ENCODE measurements at regions not wholly inside any gene's neighbourhood (a gene's known extent, or its start where the extent isn't known, plus 50 kb on each side); places are given as distances from the start of the nearest gene placed in this dataset.

- ATAC-seq = no peak
- Mint-ChIP-seq H3K27ac (no peak overlapping the region), H3K4me1 (ENCODE audit: low read depth in 2 of 2) (no peaks in the 10 kb centered on the region)
These were observed 156.7 kb downstream of the DCAF12L1 start for GRCh38 chrX:126395909-126396308.

GRCh38 chrX:126394681-126395080 is 157.9 kb downstream of the DCAF12L1 start:
- H3K27ac Mint-ChIP-seq = no peak overlapping the region
- DNase-seq (ENCODE audit: low spot score) (no peak), ATAC-seq (no peak)
- no peaks in the 10 kb centered on the region for H3K9me3 Mint-ChIP-seq
- H3K4me1 Mint-ChIP-seq (ENCODE audit: low read depth in 2 of 2) = no peaks in the 10 kb centered on the region
- no peak overlapping the region for H3K4me3 Mint-ChIP-seq
- no peaks in the 10 kb centered on the region for H3K27me3 Mint-ChIP-seq
- no peaks in the 10 kb centered on the region for H3K36me3 Mint-ChIP-seq

More at GRCh38 chrX:126395909-126396308, 156.7 kb downstream of the DCAF12L1 start:
- DNase-seq (ENCODE audit: low spot score) = no peak
- no peaks in the 10 kb centered on the region for H3K27me3 Mint-ChIP-seq
- H3K4me3 Mint-ChIP-seq = no peak overlapping the region
- H3K36me3 Mint-ChIP-seq = no peaks in the 10 kb centered on the region
- H3K9me3 Mint-ChIP-seq = no peaks in the 10 kb centered on the region

- Mint-ChIP-seq H3K4me3 (no peak overlapping the region), H3K27me3 (no peaks in the 10 kb centered on the region), H3K36me3 (no peaks in the 10 kb centered on the region), H3K27ac (no peak overlapping the region), H3K9me3 (no peaks in the 10 kb centered on the region), H3K4me1 (ENCODE audit: low read depth in 2 of 2) (no peaks in the 10 kb centered on the region)
- no peak for ATAC-seq
- no peak for DNase-seq (ENCODE audit: low spot score)
These were observed 159.3 kb downstream of the DCAF12L1 start for GRCh38 chrX:126393284-126393683.

- no peaks in the 10 kb centered on the region for H3K27me3 Mint-ChIP-seq
- ATAC-seq = no peak
- peaks cover 4% of the 10 kb centered on the region for H3K9me3 Mint-ChIP-seq
- H3K36me3 Mint-ChIP-seq = no peaks in the 10 kb centered on the region
- DNase-seq (ENCODE audit: low spot score) = no peak
- no peak overlapping the region for H3K27ac Mint-ChIP-seq
- no peaks in the 10 kb centered on the region for H3K4me1 Mint-ChIP-seq (ENCODE audit: low read depth in 2 of 2)
- no peak overlapping the region for H3K4me3 Mint-ChIP-seq
These were observed 176.1 kb downstream of the DCAF12L1 start for GRCh38 chrX:126376465-126376864.

- no peaks in the 10 kb centered on the region for H3K36me3 Mint-ChIP-seq
- no peaks in the 10 kb centered on the region for H3K27me3 Mint-ChIP-seq
- no peak for ATAC-seq
- no peak for DNase-seq (ENCODE audit: low spot score)
- H3K4me3 Mint-ChIP-seq = no peak overlapping the region
- H3K9me3 Mint-ChIP-seq = peaks cover 7% of the 10 kb centered on the region
- H3K27ac Mint-ChIP-seq = no peak overlapping the region
- H3K4me1 Mint-ChIP-seq (ENCODE audit: low read depth in 2 of 2) = no peaks in the 10 kb centered on the region
These were observed 176.8 kb upstream of the DCAF12L2 start for GRCh38 chrX:126342859-126343258.

GRCh38 chrX:126339928-126340327 is 173.8 kb upstream of the DCAF12L2 start:
- ATAC-seq (no peak), DNase-seq (ENCODE audit: low spot score) (no peak)
- Mint-ChIP-seq H3K4me1 (ENCODE audit: low read depth in 2 of 2) (no peaks in the 10 kb centered on the region), H3K4me3 (no peak overlapping the region), H3K27ac (no peak overlapping the region), H3K9me3 (peaks cover 7% of the 10 kb centered on the region), H3K27me3 (no peaks in the 10 kb centered on the region), H3K36me3 (no peaks in the 10 kb centered on the region)

- no peaks in the 10 kb centered on the region for H3K27me3 Mint-ChIP-seq
- H3K4me3 Mint-ChIP-seq = no peak overlapping the region
- no peaks in the 10 kb centered on the region for H3K36me3 Mint-ChIP-seq
- H3K27ac Mint-ChIP-seq = no peak overlapping the region
- ATAC-seq (no peak), DNase-seq (ENCODE audit: low spot score) (no peak)
- H3K9me3 Mint-ChIP-seq = peaks cover 7% of the 10 kb centered on the region
- no peaks in the 10 kb centered on the region for H3K4me1 Mint-ChIP-seq (ENCODE audit: low read depth in 2 of 2)
These were observed 172.8 kb upstream of the DCAF12L2 start for GRCh38 chrX:126338916-126339315.

GRCh38 chrX:126300401-126300800 is 134.3 kb upstream of the DCAF12L2 start:
- Mint-ChIP-seq H3K9me3 (peaks cover 6% of the 10 kb centered on the region), H3K4me1 (ENCODE audit: low read depth in 2 of 2) (no peaks in the 10 kb centered on the region), H3K4me3 (no peak overlapping the region), H3K27me3 (no peaks in the 10 kb centered on the region), H3K36me3 (no peaks in the 10 kb centered on the region), H3K27ac (no peak overlapping the region)
- ATAC-seq = no peak
- no peak for DNase-seq (ENCODE audit: low spot score)

- Mint-ChIP-seq H3K27ac (no peak overlapping the region), H3K27me3 (no peaks in the 10 kb centered on the region), H3K36me3 (peaks cover 5% of the 10 kb centered on the region), H3K4me1 (ENCODE audit: low read depth in 2 of 2) (no peaks in the 10 kb centered on the region), H3K4me3 (no peak overlapping the region), H3K9me3 (peaks cover 14% of the 10 kb centered on the region)
- ATAC-seq (no peak), DNase-seq (ENCODE audit: low spot score) (no peak)
These were observed 106.9 kb upstream of the DCAF12L2 start for GRCh38 chrX:126272795-126273497.

- H3K4me3 Mint-ChIP-seq = no peak overlapping the region
- peaks cover 3% of the 10 kb centered on the region for H3K9me3 Mint-ChIP-seq
- ATAC-seq (no peak), DNase-seq (ENCODE audit: low spot score) (no peak)
- H3K27me3 Mint-ChIP-seq = no peaks in the 10 kb centered on the region
- no peaks in the 10 kb centered on the region for H3K4me1 Mint-ChIP-seq (ENCODE audit: low read depth in 2 of 2)
- H3K36me3 Mint-ChIP-seq = peaks cover 1% of the 10 kb centered on the region
- no peak overlapping the region for H3K27ac Mint-ChIP-seq
These were observed 99.0 kb upstream of the DCAF12L2 start for GRCh38 chrX:126265116-126265515.

GRCh38 chrX:126238220-126238619 is 72.1 kb upstream of the DCAF12L2 start:
- H3K4me1 Mint-ChIP-seq (ENCODE audit: low read depth in 2 of 2) = no peaks in the 10 kb centered on the region
- H3K9me3 Mint-ChIP-seq = no peaks in the 10 kb centered on the region
- ATAC-seq (peak in 1 of 2 donors; percentile 43), DNase-seq (ENCODE audit: low spot score) (no peak)
- no peaks in the 10 kb centered on the region for H3K36me3 Mint-ChIP-seq
- H3K27me3 Mint-ChIP-seq = no peaks in the 10 kb centered on the region
- H3K4me3 Mint-ChIP-seq = no peak overlapping the region
- no peak overlapping the region for H3K27ac Mint-ChIP-seq

GRCh38 chrX:126237524-126237923 is 71.4 kb upstream of the DCAF12L2 start:
- H3K27ac Mint-ChIP-seq = no peak overlapping the region
- no peaks in the 10 kb centered on the region for H3K36me3 Mint-ChIP-seq
- DNase-seq (ENCODE audit: low spot score) (no peak), ATAC-seq (no peak)
- H3K9me3 Mint-ChIP-seq = no peaks in the 10 kb centered on the region
- no peak overlapping the region for H3K4me3 Mint-ChIP-seq
- H3K4me1 Mint-ChIP-seq (ENCODE audit: low read depth in 2 of 2) = no peaks in the 10 kb centered on the region
- no peaks in the 10 kb centered on the region for H3K27me3 Mint-ChIP-seq
